ENCODE measurements at regions not wholly inside any gene's neighbourhood (a gene's known extent, or its start where the extent isn't known, plus 50 kb on each side); places are given as distances from the start of the nearest gene placed in this dataset.

GRCh38 chr15:29379647-29380046 lies 110.0 kb upstream of the NSMCE3 start:
- no peak for DNase-seq (ENCODE audit: low read depth)

GRCh38 chr15:29377161-29377560 lies 107.5 kb upstream of the NSMCE3 start:
- DNase-seq (ENCODE audit: low read depth), result peak; percentile 50

GRCh38 chr15:29376590-29376989 lies 107.0 kb upstream of the NSMCE3 start:
- DNase-seq (ENCODE audit: low read depth), result no peak

GRCh38 chr15:29369261-29369660 lies 99.6 kb upstream of the NSMCE3 start:
- DNase-seq (ENCODE audit: low read depth), result no peak

- peak; percentile 24 for DNase-seq (ENCODE audit: low read depth)
Measured at GRCh38 chr15:29364426-29365078, 94.9 kb upstream of the NSMCE3 start.

GRCh38 chr15:29361560-29361959 lies 91.9 kb upstream of the NSMCE3 start:
- no peak for DNase-seq (ENCODE audit: low read depth)

GRCh38 chr15:29360152-29360551 lies 90.5 kb upstream of the NSMCE3 start:
- no peak for DNase-seq (ENCODE audit: low read depth)

GRCh38 chr15:29356786-29357185 lies 87.2 kb upstream of the NSMCE3 start:
- no peak for DNase-seq (ENCODE audit: low read depth)

GRCh38 chr15:29355477-29355876 lies 85.9 kb upstream of the NSMCE3 start:
- no peak for DNase-seq (ENCODE audit: low read depth)

- no peak for DNase-seq (ENCODE audit: low read depth)
Measured at GRCh38 chr15:29352402-29352801, 82.8 kb upstream of the NSMCE3 start.

- no peak for DNase-seq (ENCODE audit: low read depth)
Measured at GRCh38 chr15:29349196-29349595, 79.6 kb upstream of the NSMCE3 start.

- no peak for DNase-seq (ENCODE audit: low read depth)
Measured at GRCh38 chr15:29348336-29348914, 78.8 kb upstream of the NSMCE3 start.

GRCh38 chr15:29346998-29347397 lies 77.4 kb upstream of the NSMCE3 start:
- DNase-seq (ENCODE audit: low read depth), result no peak

- no peak for DNase-seq (ENCODE audit: low read depth)
Measured at GRCh38 chr15:29345549-29346525, 76.2 kb upstream of the NSMCE3 start.

GRCh38 chr15:29344474-29344873 lies 74.9 kb upstream of the NSMCE3 start:
- no peak for DNase-seq (ENCODE audit: low read depth)

- DNase-seq (ENCODE audit: low read depth), result no peak
Measured at GRCh38 chr15:29343229-29343628, 73.6 kb upstream of the NSMCE3 start.

- DNase-seq (ENCODE audit: low read depth), result no peak
Measured at GRCh38 chr15:29342201-29342600, 72.6 kb upstream of the NSMCE3 start.

- peak; percentile 2 for DNase-seq (ENCODE audit: low read depth)
Measured at GRCh38 chr15:29337156-29337959, 67.7 kb upstream of the NSMCE3 start.

GRCh38 chr15:29334544-29334943 lies 64.9 kb upstream of the NSMCE3 start:
- no peak for DNase-seq (ENCODE audit: low read depth)

- no peak for DNase-seq (ENCODE audit: low read depth)
Measured at GRCh38 chr15:29333261-29333660, 63.6 kb upstream of the NSMCE3 start.

GRCh38 chr15:29331669-29332068 lies 62.0 kb upstream of the NSMCE3 start:
- no peak for DNase-seq (ENCODE audit: low read depth)

All from myocyte (in vitro differentiated cells).